MCF 10A (cell line): ENCODE measurements at regions not wholly inside any gene's neighbourhood (a gene's known extent, or its start where the extent isn't known, plus 50 kb on each side); places are given as distances from the start of the nearest gene placed in this dataset.

Experiments used
- BruUV-seq: library from RNA; stranded (reverse); fragments of 400-500 nt; replicated peaks from 2 replicates; lab custom pipeline; 2021; lab: Mats Ljungman, UMichigan
- CTCF ChIA-PET: fragments of 300-600 bp; sonication (Branson Sonifier 250); formaldehyde crosslinking; extraction: SDS; loops from one replicate; lab custom pipeline; 2021; ENCODE audit warnings: antibody characterized with exemption, inconsistent platforms; lab: Yijun Ruan, JAX
- POLR2A ChIA-PET: fragments of 300-600, 350-650 bp; sonication (Branson Sonifier 250); formaldehyde crosslinking; extraction: SDS; loops from one replicate; lab custom pipeline; 2020; ENCODE audit warnings: antibody characterized with exemption, inconsistent platforms; lab: Yijun Ruan, JAX
- DNase-seq: peaks from one replicate; pipeline ENCODE4 v3.0.0-alpha.2; 2018; ENCODE audit not compliant: unreplicated experiment
- H3K27ac Mint-ChIP-seq: one replicate; pipeline ENCODE4 v1.8.0; 2022; ENCODE audit warnings: mild to moderate bottlenecking, low read depth, mixed read lengths; ENCODE audit not compliant: unreplicated experiment
- H3K27me3 Mint-ChIP-seq: one replicate; pipeline ENCODE4 v1.8.0; 2022; ENCODE audit warnings: mixed read lengths; ENCODE audit not compliant: insufficient read depth, unreplicated experiment
- H3K36me3 Mint-ChIP-seq: one replicate; pipeline ENCODE4 v1.8.0; 2022; ENCODE audit warnings: mild to moderate bottlenecking, moderate library complexity, mixed read lengths; ENCODE audit not compliant: insufficient read depth, unreplicated experiment
- H3K4me1 Mint-ChIP-seq: one replicate; pipeline ENCODE4 v1.8.0; 2022; ENCODE audit warnings: mixed read lengths; ENCODE audit not compliant: insufficient read depth, unreplicated experiment
- H3K4me3 Mint-ChIP-seq: one replicate; pipeline ENCODE4 v1.8.0; 2022; ENCODE audit warnings: mild to moderate bottlenecking, moderate library complexity, mixed read lengths; ENCODE audit not compliant: unreplicated experiment
- H3K9me3 Mint-ChIP-seq: one replicate; pipeline ENCODE4 v1.8.0; 2022; ENCODE audit warnings: mixed read lengths; ENCODE audit not compliant: unreplicated experiment
- intact Hi-C: fragments of 100-400 bp; cut with micrococcal nuclease; formaldehyde crosslinking; loops from 2 replicates; pipeline ENCODE4 v1.14.1; 2022
- TF ChIP-seq, protein P1 (sequence below): fragments of 200-600 bp; IDR thresholded peaks from one replicate; pipeline ENCODE4 v1.8.0; 2022; ENCODE audit warnings: antibody characterized with exemption, mild to moderate bottlenecking; ENCODE audit not compliant: unreplicated experiment

DNA sequence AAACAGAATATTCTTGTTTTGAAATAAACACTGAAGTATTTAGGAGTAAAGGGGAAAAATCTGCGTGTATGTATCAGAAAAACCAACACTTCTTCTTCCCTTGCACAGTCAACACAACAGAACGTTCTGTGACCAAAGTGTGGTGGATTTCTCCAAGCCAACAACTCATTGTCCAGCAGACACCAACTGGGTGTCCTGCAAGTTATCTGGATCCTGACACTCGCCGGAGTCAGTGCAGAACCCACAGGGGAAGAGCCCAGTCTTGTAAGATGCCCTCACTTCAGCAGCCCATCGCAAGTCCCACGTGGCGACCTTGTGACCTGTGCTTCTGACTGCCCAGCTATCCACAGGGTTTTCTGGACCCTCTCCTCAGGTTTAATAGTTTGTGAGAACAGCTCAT, 630.7 kb upstream of the ZFP42 start:
- intact Hi-C loops = no loop called here
- Mint-ChIP-seq H3K36me3 (no peaks in the 10 kb centered on the region), H3K4me3 (no peak overlapping the region), H3K4me1 (no peaks in the 10 kb centered on the region), H3K9me3 (no peaks in the 10 kb centered on the region), H3K27me3 (no peaks in the 10 kb centered on the region), H3K27ac (no peak overlapping the region)
- POLR2A ChIA-PET = no interaction called here
- DNase-seq = no peak
- BruUV-seq = no TSS peak
- CTCF ChIA-PET = no interaction called here
- TF ChIP-seq, protein P1, sequence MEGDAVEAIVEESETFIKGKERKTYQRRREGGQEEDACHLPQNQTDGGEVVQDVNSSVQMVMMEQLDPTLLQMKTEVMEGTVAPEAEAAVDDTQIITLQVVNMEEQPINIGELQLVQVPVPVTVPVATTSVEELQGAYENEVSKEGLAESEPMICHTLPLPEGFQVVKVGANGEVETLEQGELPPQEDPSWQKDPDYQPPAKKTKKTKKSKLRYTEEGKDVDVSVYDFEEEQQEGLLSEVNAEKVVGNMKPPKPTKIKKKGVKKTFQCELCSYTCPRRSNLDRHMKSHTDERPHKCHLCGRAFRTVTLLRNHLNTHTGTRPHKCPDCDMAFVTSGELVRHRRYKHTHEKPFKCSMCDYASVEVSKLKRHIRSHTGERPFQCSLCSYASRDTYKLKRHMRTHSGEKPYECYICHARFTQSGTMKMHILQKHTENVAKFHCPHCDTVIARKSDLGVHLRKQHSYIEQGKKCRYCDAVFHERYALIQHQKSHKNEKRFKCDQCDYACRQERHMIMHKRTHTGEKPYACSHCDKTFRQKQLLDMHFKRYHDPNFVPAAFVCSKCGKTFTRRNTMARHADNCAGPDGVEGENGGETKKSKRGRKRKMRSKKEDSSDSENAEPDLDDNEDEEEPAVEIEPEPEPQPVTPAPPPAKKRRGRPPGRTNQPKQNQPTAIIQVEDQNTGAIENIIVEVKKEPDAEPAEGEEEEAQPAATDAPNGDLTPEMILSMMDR = no peak

DNA sequence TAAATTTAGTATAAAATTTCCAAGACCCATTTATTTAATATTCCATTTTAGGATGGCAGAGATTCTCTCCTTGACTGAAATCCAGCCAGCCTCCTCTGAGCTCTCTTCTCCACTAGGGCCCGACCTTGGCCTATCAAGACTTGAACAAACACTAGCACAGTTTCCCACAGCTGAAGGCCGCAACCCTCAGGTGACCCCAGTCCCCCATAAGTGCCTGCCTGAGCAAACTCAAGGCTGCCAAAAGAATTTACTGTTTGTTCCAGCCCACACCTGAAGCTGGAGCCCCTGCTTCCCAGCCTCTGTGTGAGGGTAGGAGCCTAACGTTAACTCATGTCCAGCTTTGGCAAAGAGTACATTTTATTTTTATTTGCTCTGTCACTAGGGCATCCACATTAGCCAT, 629.0 kb upstream of the ZFP42 start:
- Mint-ChIP-seq H3K27me3 (no peaks in the 10 kb centered on the region), H3K4me3 (no peak overlapping the region), H3K27ac (no peak overlapping the region), H3K4me1 (no peaks in the 10 kb centered on the region), H3K9me3 (no peaks in the 10 kb centered on the region), H3K36me3 (no peaks in the 10 kb centered on the region)
- TF ChIP-seq, protein P1 = no peak
- POLR2A ChIA-PET = no interaction called here
- DNase-seq = no peak
- CTCF ChIA-PET = interaction anchor here (0.6 kb wide), 1 partner anchor 876 kb away, joined by 3 read pairs; no protein-coding TSS in a partner anchor
- intact Hi-C loops = no loop called here
- no TSS peak for BruUV-seq

DNA sequence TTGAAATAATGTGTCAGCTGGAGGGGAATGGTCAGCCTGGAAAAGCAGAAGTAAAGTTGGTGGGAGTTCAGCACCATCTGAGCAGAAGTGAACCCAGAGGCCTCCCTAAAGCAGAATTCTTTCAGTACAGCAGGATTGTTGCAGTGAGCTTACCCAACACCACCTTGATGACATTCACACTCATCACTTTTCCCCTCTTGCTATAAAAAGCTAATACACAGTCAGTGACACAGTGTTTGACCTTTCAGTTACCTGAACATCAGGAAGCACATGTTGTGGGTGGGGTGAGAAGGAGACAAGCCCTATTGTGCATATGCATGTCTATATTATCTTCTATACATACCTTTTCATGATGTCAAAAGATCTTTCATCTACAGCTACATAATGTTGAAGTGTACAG, 624.7 kb upstream of the ZFP42 start:
- Mint-ChIP-seq H3K27ac (no peak overlapping the region), H3K36me3 (no peaks in the 10 kb centered on the region), H3K27me3 (no peaks in the 10 kb centered on the region), H3K4me1 (no peaks in the 10 kb centered on the region), H3K9me3 (no peaks in the 10 kb centered on the region), H3K4me3 (no peak overlapping the region)
- ChIA-PET CTCF (interaction anchor here (0.8 kb wide), 1 partner anchor 1259 kb away, joined by 3 read pairs; no protein-coding TSS in a partner anchor), POLR2A (no interaction called here)
- no TSS peak for BruUV-seq
- TF ChIP-seq, protein P1 = no peak
- intact Hi-C loops = no loop called here
- no peak for DNase-seq

DNA sequence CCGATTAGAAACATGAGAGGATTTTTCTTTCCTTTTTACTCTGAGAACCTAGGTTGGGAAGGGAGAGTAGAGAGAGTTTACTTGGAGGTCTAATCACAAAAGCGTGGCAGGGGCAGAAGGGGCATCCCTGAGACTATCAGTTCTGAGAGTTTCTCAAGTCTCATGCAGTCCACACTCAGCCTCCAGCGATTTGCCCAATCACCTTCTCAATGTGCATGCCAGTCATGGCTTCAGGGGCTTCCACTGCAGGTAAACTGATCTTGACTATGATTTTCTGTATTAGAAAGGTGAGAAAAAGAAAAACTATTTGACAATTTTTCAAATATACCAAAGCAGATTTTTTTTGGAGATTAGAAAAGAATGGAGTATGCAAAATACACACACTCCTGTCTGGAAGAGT, 617.1 kb upstream of the ZFP42 start:
- no TSS peak for BruUV-seq
- H3K9me3 Mint-ChIP-seq = no peaks in the 10 kb centered on the region
- CTCF ChIA-PET = no interaction called here

More for the DNA sequence above, 617.1 kb upstream of the ZFP42 start:
- DNase-seq = no peak
- Mint-ChIP-seq H3K36me3 (no peaks in the 10 kb centered on the region), H3K27me3 (no peaks in the 10 kb centered on the region), H3K4me1 (no peaks in the 10 kb centered on the region), H3K27ac (no peak overlapping the region), H3K4me3 (no peak overlapping the region)
- POLR2A ChIA-PET = no interaction called here
- TF ChIP-seq, protein P1 = no peak
- intact Hi-C loops = no loop called here
